NT2/D1 (cell line): ENCODE measurements at regions not wholly inside any gene's neighbourhood (a gene's known extent, or its start where the extent isn't known, plus 50 kb on each side); places are given as distances from the start of the nearest gene placed in this dataset.
"Not testable (repeated sequence)": the region's sequence is repeated elsewhere in the genome, so short reads cannot be mapped to it uniquely, and the experiment has no call there.

Experiments
- DNase-seq: peaks from one replicate; pipeline ENCODE4 v3.0.0-alpha.2; 2011; ENCODE audit warnings: low read depth, low spot score
- H3K27me3 ChIP-seq: 2 replicates; pipeline ENCODE4 v1.6.0; 2011; ENCODE audit warnings: mild to moderate bottlenecking; ENCODE audit not compliant: insufficient read length, insufficient read depth
- H3K36me3 ChIP-seq: 2 replicates; pipeline ENCODE4 v1.6.1; 2011; ENCODE audit warnings: mild to moderate bottlenecking, low read length, mixed read lengths; ENCODE audit not compliant: insufficient read depth, insufficient read length
- H3K4me1 ChIP-seq: 2 replicates; pipeline ENCODE4 v1.5.1; 2011; ENCODE audit not compliant: insufficient read depth, insufficient read length
- H3K4me3 ChIP-seq: 2 replicates; pipeline ENCODE4 v1.5.1; 2011; ENCODE audit warnings: low read depth; ENCODE audit not compliant: insufficient read length
- H3K9ac ChIP-seq: 2 replicates; pipeline ENCODE4 v1.6.0; 2011; ENCODE audit warnings: low read depth; ENCODE audit not compliant: insufficient read length
- H3K9me3 ChIP-seq: 2 replicates; pipeline ENCODE4 v1.5.1; 2011; ENCODE audit warnings: mild to moderate bottlenecking, low read length; ENCODE audit not compliant: insufficient read depth
- SUZ12 ChIP-seq: IDR thresholded peaks from 2 replicates; pipeline ENCODE4 v1.6.1; 2011; ENCODE audit not compliant: insufficient read length, insufficient read depth; ENCODE audit errors: extremely low read depth
- YY1 ChIP-seq: IDR thresholded peaks from 2 replicates; pipeline ENCODE4 v1.6.1; 2011; ENCODE audit not compliant: insufficient read length, insufficient read depth
- ZNF274 ChIP-seq: IDR thresholded peaks from 2 replicates; pipeline ENCODE4 v1.6.1; 2011; ENCODE audit warnings: mild to moderate bottlenecking, low read depth, low read length

DNA sequence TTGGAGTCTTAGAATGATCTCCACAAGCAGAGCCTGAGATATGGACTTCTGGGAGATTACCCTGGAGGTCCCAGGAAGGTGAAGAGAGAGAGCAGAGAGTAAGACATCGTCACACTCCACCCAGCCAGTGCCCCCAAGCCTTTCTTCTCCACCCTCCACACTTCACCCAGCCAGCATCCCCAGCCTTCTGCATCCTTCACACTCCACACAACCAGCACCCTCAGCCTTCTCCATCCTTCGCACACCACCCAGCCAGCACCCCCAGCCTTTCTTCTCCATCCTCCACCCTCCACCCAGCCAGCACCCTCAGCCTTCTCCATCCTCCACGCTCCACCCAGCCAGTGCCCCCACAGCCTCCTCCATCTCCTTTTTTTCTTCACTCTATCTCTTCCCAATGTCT, 603.9 kb upstream of the B3GAT1 start:
- H3K36me3 ChIP-seq = no peaks in the 10 kb centered on the region
- TF ChIP-seq SUZ12 (no peak), ZNF274 (no peak), YY1 (no peak)
- no peak overlapping the region for H3K4me3 ChIP-seq
- H3K9me3 ChIP-seq = no peaks in the 10 kb centered on the region
- H3K27me3 ChIP-seq = no peaks in the 10 kb centered on the region
- H3K4me1 ChIP-seq = no peaks in the 10 kb centered on the region
- no peak overlapping the region for H3K9ac ChIP-seq
- DNase-seq = no peak

DNA sequence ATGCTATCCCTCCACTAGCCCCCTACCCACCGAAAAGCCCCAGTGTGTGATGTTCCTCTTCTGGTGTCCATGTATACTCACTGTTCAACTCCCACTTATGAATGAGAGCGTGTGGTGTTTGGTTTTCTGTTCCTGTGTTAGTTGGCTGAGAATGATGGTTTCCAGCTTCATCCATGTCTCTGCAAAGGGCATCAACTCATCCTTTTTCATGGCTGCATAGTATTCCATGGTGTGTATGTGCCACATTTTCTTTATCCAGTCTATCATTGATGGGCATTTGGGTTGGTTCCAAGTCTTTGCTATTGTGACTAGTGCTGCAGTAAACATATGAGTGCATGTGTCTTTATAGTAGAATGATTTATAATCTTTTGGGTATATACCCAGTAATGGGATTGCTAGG, 599.3 kb upstream of the B3GAT1 start:
- not testable (repeated sequence) for H3K4me3 ChIP-seq, H3K36me3 ChIP-seq, H3K27me3 ChIP-seq, H3K4me1 ChIP-seq, H3K9me3 ChIP-seq, DNase-seq, H3K9ac ChIP-seq

- H3K9ac ChIP-seq = no peak overlapping the region
- H3K4me1 ChIP-seq = peaks cover 9% of the 10 kb centered on the region
- TF ChIP-seq YY1 = no peak
- no peak for TF ChIP-seq SUZ12
- TF ChIP-seq ZNF274 = no peak
- H3K27me3 ChIP-seq = no peaks in the 10 kb centered on the region
- H3K36me3 ChIP-seq = no peaks in the 10 kb centered on the region
- no peak for DNase-seq
- no peak overlapping the region for H3K4me3 ChIP-seq
- no peaks in the 10 kb centered on the region for H3K9me3 ChIP-seq
Observed at GRCh38 chr11:135009125-135009524, 597.1 kb upstream of the B3GAT1 start.

GRCh38 chr11:135008412-135008811, 596.4 kb upstream of the B3GAT1 start:
- Histone ChIP-seq H3K9ac (no peak overlapping the region), H3K4me3 (no peak overlapping the region), H3K9me3 (no peaks in the 10 kb centered on the region), H3K27me3 (no peaks in the 10 kb centered on the region), H3K4me1 (peaks cover 9% of the 10 kb centered on the region), H3K36me3 (no peaks in the 10 kb centered on the region)
- DNase-seq = no peak
- TF ChIP-seq YY1 (no peak), SUZ12 (no peak), ZNF274 (no peak)

- H3K9ac ChIP-seq = no peak overlapping the region
- no peak for TF ChIP-seq YY1
- peaks cover 9% of the 10 kb centered on the region for H3K4me1 ChIP-seq
- H3K36me3 ChIP-seq = no peaks in the 10 kb centered on the region
- DNase-seq = no peak
- no peaks in the 10 kb centered on the region for H3K9me3 ChIP-seq
- no peaks in the 10 kb centered on the region for H3K27me3 ChIP-seq
- H3K4me3 ChIP-seq = no peak overlapping the region
Observed at GRCh38 chr11:135008001-135008405, 596.0 kb upstream of the B3GAT1 start.

- H3K9ac ChIP-seq = no peak overlapping the region
- no peaks in the 10 kb centered on the region for H3K36me3 ChIP-seq
- H3K4me1 ChIP-seq = peaks cover 9% of the 10 kb centered on the region
- no peaks in the 10 kb centered on the region for H3K27me3 ChIP-seq
- no peak for DNase-seq
- TF ChIP-seq ZNF274 (no peak), SUZ12 (no peak)
- no peak overlapping the region for H3K4me3 ChIP-seq
- H3K9me3 ChIP-seq = no peaks in the 10 kb centered on the region
Observed at GRCh38 chr11:135006800-135007199, 594.8 kb upstream of the B3GAT1 start.

- no peak overlapping the region for H3K9ac ChIP-seq
- no peak overlapping the region for H3K4me3 ChIP-seq
- DNase-seq = no peak
- H3K4me1 ChIP-seq = peaks cover 9% of the 10 kb centered on the region
- H3K36me3 ChIP-seq = no peaks in the 10 kb centered on the region
- no peaks in the 10 kb centered on the region for H3K9me3 ChIP-seq
- TF ChIP-seq YY1 (no peak), ZNF274 (no peak)
- no peaks in the 10 kb centered on the region for H3K27me3 ChIP-seq
Observed at GRCh38 chr11:135004495-135004894, 592.5 kb upstream of the B3GAT1 start.

- Histone ChIP-seq H3K9ac (no peak overlapping the region), H3K4me1 (peaks cover 4% of the 10 kb centered on the region), H3K9me3 (no peaks in the 10 kb centered on the region), H3K27me3 (no peaks in the 10 kb centered on the region), H3K4me3 (no peak overlapping the region), H3K36me3 (no peaks in the 10 kb centered on the region)
- no peak for TF ChIP-seq YY1
- TF ChIP-seq SUZ12 = no peak
- DNase-seq = no peak
Observed at GRCh38 chr11:135002236-135002635, 590.2 kb upstream of the B3GAT1 start.
